Thoracic aorta (tissue), 2 donors: ENCODE measurements at regions not wholly inside any gene's neighbourhood (a gene's known extent, or its start where the extent isn't known, plus 50 kb on each side); places are given as distances from the start of the nearest gene placed in this dataset.

Experiments used
- ATAC-seq: fragments of 150-250 bp; one replicate; pipeline ENCODE4 v1.8.0; 2017; ENCODE audit warnings: low read depth; ENCODE audit not compliant: insufficient number of reproducible peaks, low FRiP score
- DNase-seq: peaks from one replicate; pipeline ENCODE4 v3.0.0-alpha.2; 2020; ENCODE audit warnings: low spot score
- H3K27ac ChIP-seq, 2 donors: fragments of 200-600 bp; sonication (generic); 1 replicate in 1 of 2; 2 replicates in 1 of 2; pipeline ENCODE4 v1.5.1; 2016; ENCODE audit warnings: mild to moderate bottlenecking in 2 of 2, moderate library complexity in 2 of 2
- H3K27me3 ChIP-seq: fragments of 200-600 bp; sonication (generic); replicated peaks from 2 replicates; pipeline ENCODE4 v1.6.0; 2016; ENCODE audit warnings: mild to moderate bottlenecking; ENCODE audit not compliant: insufficient read depth
- H3K36me3 ChIP-seq: fragments of 200-600 bp; sonication (generic); one replicate; pipeline ENCODE4 v1.5.1; 2016
- H3K4me1 ChIP-seq, 2 donors: fragments of 200-600 bp; sonication (generic); 1 replicate in 1 of 2; 2 replicates in 1 of 2; pipeline versions ENCODE4 v1.5.1 to v1.6.0; 2016; ENCODE audit warnings: low read depth in 2 of 2, mild to moderate bottlenecking in 1 of 2; ENCODE audit not compliant: control insufficient read depth in 1 of 2
- H3K4me3 ChIP-seq: fragments of 200-600 bp; sonication (generic); 2 replicates; pipeline ENCODE4 v1.5.1; 2016; ENCODE audit warnings: mild to moderate bottlenecking
- H3K9me3 ChIP-seq: fragments of 200-600 bp; sonication (generic); 2 replicates; pipeline ENCODE4 v1.5.1; 2016
- CTCF ChIP-seq: fragments of 200-600 bp; sonication (generic); IDR thresholded peaks from one replicate; pipeline ENCODE4 v1.5.1; 2019; ENCODE audit warnings: antibody characterized with exemption

- H3K36me3 ChIP-seq: no peaks in the 10 kb centered on the region
- no peak for ATAC-seq
- DNase-seq: no peak
- H3K9me3 ChIP-seq: peaks cover 12% of the 10 kb centered on the region
- H3K4me3 ChIP-seq: peak overlapping the region; percentile 24
- TF ChIP-seq CTCF: no peak
- H3K4me1 ChIP-seq: peaks cover 3 to 19% of the 10 kb centered on the region in 2 donors
- H3K27ac ChIP-seq: peak overlapping the region in 1 of 2 donors; percentile 12
- H3K27me3 ChIP-seq: no peaks in the 10 kb centered on the region
These were observed 69.3 kb upstream of the DAB2 start for GRCh38 chr5:39494107-39494510.

- Histone ChIP-seq H3K27me3 (no peaks in the 10 kb centered on the region), H3K4me1 (peaks cover 3 to 14% of the 10 kb centered on the region in 2 donors), H3K36me3 (no peaks in the 10 kb centered on the region), H3K4me3 (no peak overlapping the region), H3K9me3 (peaks cover 12% of the 10 kb centered on the region), H3K27ac (no peak overlapping the region)
- ATAC-seq: no peak
- TF ChIP-seq CTCF: no peak
- DNase-seq: no peak
These were observed 66.4 kb upstream of the DAB2 start for GRCh38 chr5:39491210-39491609.

- ATAC-seq (no peak), DNase-seq (no peak)
- Histone ChIP-seq H3K4me1 (peaks cover 8 to 14% of the 10 kb centered on the region in 2 donors), H3K36me3 (no peaks in the 10 kb centered on the region), H3K4me3 (no peak overlapping the region), H3K27ac (no peak overlapping the region), H3K27me3 (no peaks in the 10 kb centered on the region), H3K9me3 (peaks cover 12% of the 10 kb centered on the region)
- no peak for TF ChIP-seq CTCF
These were observed 64.5 kb upstream of the DAB2 start for GRCh38 chr5:39489263-39489662.

GRCh38 chr5:39486790-39487189 lies 62.0 kb upstream of the DAB2 start:
- TF ChIP-seq CTCF: no peak

GRCh38 chr5:39486361-39486760 lies 61.6 kb upstream of the DAB2 start:
- H3K4me1 ChIP-seq: peaks cover 5 to 9% of the 10 kb centered on the region in 2 donors
- H3K27ac ChIP-seq: no peak overlapping the region
- no peak for DNase-seq
- no peaks in the 10 kb centered on the region for H3K27me3 ChIP-seq
- no peaks in the 10 kb centered on the region for H3K36me3 ChIP-seq
- no peak for TF ChIP-seq CTCF
- H3K9me3 ChIP-seq: peaks cover 10% of the 10 kb centered on the region
- H3K4me3 ChIP-seq: no peak overlapping the region
- ATAC-seq: no peak

More at GRCh38 chr5:39486790-39487189, 62.0 kb upstream of the DAB2 start:
- H3K27ac ChIP-seq: no peak overlapping the region
- DNase-seq: no peak
- no peaks in the 10 kb centered on the region for H3K36me3 ChIP-seq
- H3K27me3 ChIP-seq: no peaks in the 10 kb centered on the region
- ATAC-seq: no peak
- peaks cover 5 to 9% of the 10 kb centered on the region in 2 donors for H3K4me1 ChIP-seq
- H3K4me3 ChIP-seq: no peak overlapping the region
- H3K9me3 ChIP-seq: peaks cover 12% of the 10 kb centered on the region
